Neural progenitor cell (in vitro differentiated cells): ENCODE measurements at regions not wholly inside any gene's neighbourhood (a gene's known extent, or its start where the extent isn't known, plus 50 kb on each side); places are given as distances from the start of the nearest gene placed in this dataset.

Source experiments
- DNase-seq: peaks from one replicate; pipeline ENCODE4 v3.0.0-alpha.2; 2016; ENCODE audit warnings: low spot score
- H2AFZ ChIP-seq: fragments of 200-600 bp; sonication (generic); replicated peaks from 2 replicates; pipeline ENCODE4 v1.6.1; 2016; ENCODE audit warnings: antibody characterized with exemption
- H3F3A ChIP-seq: fragments of 200-600 bp; sonication (generic); 2 replicates; pipeline ENCODE4 v1.6.1; 2016; ENCODE audit warnings: antibody characterized with exemption, low read depth
- H3K27ac ChIP-seq: fragments of 200-600 bp; sonication (generic); 2 replicates; pipeline ENCODE4 v1.5.1; 2016; ENCODE audit warnings: mild to moderate bottlenecking
- H3K27me3 ChIP-seq: fragments of 200-600 bp; sonication (generic); 2 replicates; pipeline ENCODE4 v1.6.1; 2016; ENCODE audit warnings: mild to moderate bottlenecking, moderate library complexity
- H3K36me3 ChIP-seq: fragments of 200-600 bp; sonication (generic); 2 replicates; pipeline ENCODE4 v1.5.1; 2016
- H3K4me1 ChIP-seq: fragments of 200-600 bp; sonication (generic); 2 replicates; pipeline ENCODE4 v1.6.1; 2016; ENCODE audit warnings: mixed run types
- H3K4me2 ChIP-seq: fragments of 200-600 bp; sonication (generic); 2 replicates; pipeline ENCODE4 v1.6.1; 2016
- H3K4me3 ChIP-seq: fragments of 200-600 bp; sonication (generic); 2 replicates; pipeline ENCODE4 v1.5.1; 2016
- H3K79me2 ChIP-seq: fragments of 200-600 bp; sonication (generic); 2 replicates; pipeline ENCODE4 v1.6.1; 2016; ENCODE audit warnings: low read depth
- H3K9ac ChIP-seq: fragments of 200-600 bp; sonication (generic); 2 replicates; pipeline ENCODE4 v1.6.1; 2016
- H3K9me3 ChIP-seq: fragments of 200-600 bp; sonication (generic); 2 replicates; pipeline ENCODE4 v1.5.1; 2016; ENCODE audit warnings: low read depth
- H4K20me1 ChIP-seq: fragments of 200-600 bp; sonication (generic); 2 replicates; pipeline ENCODE4 v1.6.1; 2016; ENCODE audit warnings: low read depth
- H3K27ac Mint-ChIP-seq: 3 replicates; pipeline ENCODE4 v1.8.0; 2021; ENCODE audit warnings: mixed read lengths
- H3K27me3 Mint-ChIP-seq: 2 replicates; pipeline ENCODE4 v1.8.0; 2022; ENCODE audit warnings: low read depth, mild to moderate bottlenecking, inconsistent platforms, moderate library complexity, mixed read lengths; ENCODE audit not compliant: insufficient read depth
- H3K36me3 Mint-ChIP-seq: 3 replicates; pipeline ENCODE4 v1.8.0; 2021; ENCODE audit warnings: mixed read lengths
- H3K4me1 Mint-ChIP-seq: 3 replicates; pipeline ENCODE4 v1.8.0; 2021; ENCODE audit warnings: mixed read lengths
- H3K4me3 Mint-ChIP-seq: 3 replicates; pipeline ENCODE4 v1.8.0; 2021; ENCODE audit warnings: mild to moderate bottlenecking, moderate library complexity, mixed read lengths
- H3K9me3 Mint-ChIP-seq: 3 replicates; pipeline ENCODE4 v1.8.0; 2020; ENCODE audit warnings: mixed read lengths
- EZH2 ChIP-seq: fragments of 200-600 bp; sonication (generic); IDR thresholded peaks from 2 replicates; pipeline ENCODE4 v1.6.1; 2017; ENCODE audit warnings: antibody characterized with exemption, mild to moderate bottlenecking, moderate library complexity
- EZH2phosphoT487 ChIP-seq: fragments of 200-600 bp; sonication (generic); IDR thresholded peaks from 2 replicates; pipeline ENCODE4 v1.6.1; 2017; ENCODE audit warnings: antibody characterized with exemption
- TF ChIP-seq, protein P1 (sequence below): fragments of 200-600 bp; sonication (generic); IDR thresholded peaks from 2 replicates; pipeline ENCODE4 v1.5.1; 2017; ENCODE audit warnings: antibody characterized with exemption, mild to moderate bottlenecking

GRCh38 chr4:15215109-15215508 is 212.7 kb upstream of the C1QTNF7 start:
- Mint-ChIP-seq H3K9me3 (no peaks in the 10 kb centered on the region), H3K4me3 (no peak overlapping the region), H3K36me3 (no peaks in the 10 kb centered on the region), H3K27ac (no peak overlapping the region), H3K27me3 (no peaks in the 10 kb centered on the region), H3K4me1 (no peaks in the 10 kb centered on the region)
- Histone ChIP-seq H3K4me3 (no peak overlapping the region), H3K27ac (no peak overlapping the region), H2AFZ (no peak overlapping the region), H3K4me2 (no peak overlapping the region), H3F3A (no peaks in the 10 kb centered on the region), H3K9ac (no peak overlapping the region), H4K20me1 (no peaks in the 10 kb centered on the region), H3K27me3 (no peaks in the 10 kb centered on the region), H3K4me1 (peaks cover 15% of the 10 kb centered on the region), H3K36me3 (no peaks in the 10 kb centered on the region), H3K79me2 (no peaks in the 10 kb centered on the region), H3K9me3 (no peaks in the 10 kb centered on the region)
- no peak for DNase-seq
- TF ChIP-seq EZH2 (no peak), EZH2phosphoT487 (no peak)
- TF ChIP-seq, protein P1, sequence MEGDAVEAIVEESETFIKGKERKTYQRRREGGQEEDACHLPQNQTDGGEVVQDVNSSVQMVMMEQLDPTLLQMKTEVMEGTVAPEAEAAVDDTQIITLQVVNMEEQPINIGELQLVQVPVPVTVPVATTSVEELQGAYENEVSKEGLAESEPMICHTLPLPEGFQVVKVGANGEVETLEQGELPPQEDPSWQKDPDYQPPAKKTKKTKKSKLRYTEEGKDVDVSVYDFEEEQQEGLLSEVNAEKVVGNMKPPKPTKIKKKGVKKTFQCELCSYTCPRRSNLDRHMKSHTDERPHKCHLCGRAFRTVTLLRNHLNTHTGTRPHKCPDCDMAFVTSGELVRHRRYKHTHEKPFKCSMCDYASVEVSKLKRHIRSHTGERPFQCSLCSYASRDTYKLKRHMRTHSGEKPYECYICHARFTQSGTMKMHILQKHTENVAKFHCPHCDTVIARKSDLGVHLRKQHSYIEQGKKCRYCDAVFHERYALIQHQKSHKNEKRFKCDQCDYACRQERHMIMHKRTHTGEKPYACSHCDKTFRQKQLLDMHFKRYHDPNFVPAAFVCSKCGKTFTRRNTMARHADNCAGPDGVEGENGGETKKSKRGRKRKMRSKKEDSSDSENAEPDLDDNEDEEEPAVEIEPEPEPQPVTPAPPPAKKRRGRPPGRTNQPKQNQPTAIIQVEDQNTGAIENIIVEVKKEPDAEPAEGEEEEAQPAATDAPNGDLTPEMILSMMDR: no peak

DNA sequence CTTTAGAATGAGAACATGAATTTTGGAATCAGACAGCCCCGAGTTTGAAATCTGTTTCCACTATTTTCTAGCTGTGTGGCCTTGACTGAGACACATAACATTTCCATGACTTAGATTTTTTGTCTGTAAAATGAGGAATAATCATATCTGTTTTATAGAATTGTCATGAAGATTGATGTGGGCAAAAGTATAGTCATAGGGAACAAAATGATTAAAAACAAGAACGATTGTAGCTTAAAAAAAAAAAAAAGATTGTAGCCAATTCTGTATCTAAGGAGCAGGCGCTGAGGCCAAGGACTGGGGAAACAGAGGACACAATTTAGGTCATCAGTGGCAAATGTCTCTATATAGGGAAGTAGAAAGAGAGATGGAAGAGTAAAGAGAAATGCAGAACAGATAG is 201.6 kb upstream of the C1QTNF7 start:
- no peaks in the 10 kb centered on the region for H3K4me1 ChIP-seq
- H3K79me2 ChIP-seq: no peaks in the 10 kb centered on the region
- no peaks in the 10 kb centered on the region for H3K9me3 ChIP-seq
- H3K27ac ChIP-seq: no peak overlapping the region
- no peak overlapping the region for H3K9ac ChIP-seq
- Mint-ChIP-seq H3K36me3 (no peaks in the 10 kb centered on the region), H3K27ac (no peak overlapping the region), H3K4me1 (no peaks in the 10 kb centered on the region), H3K9me3 (no peaks in the 10 kb centered on the region), H3K27me3 (peaks cover 3% of the 10 kb centered on the region), H3K4me3 (no peak overlapping the region)
- DNase-seq: no peak
- no peak overlapping the region for H3K4me3 ChIP-seq
- H3K36me3 ChIP-seq: no peaks in the 10 kb centered on the region
- no peaks in the 10 kb centered on the region for H4K20me1 ChIP-seq
- TF ChIP-seq EZH2phosphoT487: no peak
- no peak for TF ChIP-seq EZH2
- TF ChIP-seq, protein P1: no peak
- no peaks in the 10 kb centered on the region for H3F3A ChIP-seq
- H3K4me2 ChIP-seq: no peak overlapping the region
- H2AFZ ChIP-seq: no peak overlapping the region
- H3K27me3 ChIP-seq: no peaks in the 10 kb centered on the region

- Histone ChIP-seq H4K20me1 (no peaks in the 10 kb centered on the region), H3K9ac (no peak overlapping the region), H3K4me2 (no peak overlapping the region), H3K4me3 (no peak overlapping the region), H3K79me2 (no peaks in the 10 kb centered on the region), H2AFZ (no peak overlapping the region), H3F3A (no peaks in the 10 kb centered on the region), H3K27ac (no peak overlapping the region), H3K4me1 (peaks cover 10% of the 10 kb centered on the region), H3K9me3 (no peaks in the 10 kb centered on the region), H3K27me3 (no peaks in the 10 kb centered on the region), H3K36me3 (no peaks in the 10 kb centered on the region)
- DNase-seq: peak; percentile 86
- no peaks in the 10 kb centered on the region for H3K36me3 Mint-ChIP-seq
- no peak overlapping the region for H3K4me3 Mint-ChIP-seq
- H3K9me3 Mint-ChIP-seq: no peaks in the 10 kb centered on the region
- TF ChIP-seq, protein P1: peak; percentile 86
- TF ChIP-seq EZH2phosphoT487 (no peak), EZH2 (no peak)
- peaks cover 5% of the 10 kb centered on the region for H3K27me3 Mint-ChIP-seq
- peaks cover 7% of the 10 kb centered on the region for H3K4me1 Mint-ChIP-seq
- H3K27ac Mint-ChIP-seq: no peak overlapping the region
These were observed 196.4 kb upstream of the C1QTNF7 start for GRCh38 chr4:15231265-15232091.
